ENCODE measurements at regions not wholly inside any gene's neighbourhood (a gene's known extent, or its start where the extent isn't known, plus 50 kb on each side); places are given as distances from the start of the nearest gene placed in this dataset.

- no peak for TF ChIP-seq CTCF (conservative IDR thresholded peaks at IDR 0.05; ENCODE audit: low read length)
- no peak overlapping the region for H3K4me3 ChIP-seq (ENCODE audit: low read length)
- no peak for DNase-seq (ENCODE audit: low read depth)
These were observed 187.8 kb downstream of the SNX19 start for GRCh38 chr11:130728185-130729180.

GRCh38 chr11:130729193-130729592, 187.1 kb downstream of the SNX19 start:
- no peak for DNase-seq (ENCODE audit: low read depth)
- no peak for TF ChIP-seq CTCF (conservative IDR thresholded peaks at IDR 0.05; ENCODE audit: low read length)
- H3K4me3 ChIP-seq (ENCODE audit: low read length), result no peak overlapping the region

- no peak overlapping the region for H3K4me3 ChIP-seq (ENCODE audit: low read length)
- no peak for TF ChIP-seq CTCF (conservative IDR thresholded peaks at IDR 0.05; ENCODE audit: low read length)
These were observed 186.5 kb downstream of the SNX19 start for GRCh38 chr11:130729678-130730300.

GRCh38 chr11:130731401-130731800, 184.9 kb downstream of the SNX19 start:
- DNase-seq (ENCODE audit: low read depth), result no peak

More at GRCh38 chr11:130729678-130730300, 186.5 kb downstream of the SNX19 start:
- DNase-seq (ENCODE audit: low read depth), result no peak

GRCh38 chr11:130732476-130732875, 183.8 kb downstream of the SNX19 start:
- TF ChIP-seq CTCF (conservative IDR thresholded peaks at IDR 0.05; ENCODE audit: low read length), result no peak
- DNase-seq (ENCODE audit: low read depth), result no peak
- H3K4me3 ChIP-seq (ENCODE audit: low read length), result no peak overlapping the region

More at GRCh38 chr11:130731401-130731800, 184.9 kb downstream of the SNX19 start:
- no peak for TF ChIP-seq CTCF (conservative IDR thresholded peaks at IDR 0.05; ENCODE audit: low read length)
- no peak overlapping the region for H3K4me3 ChIP-seq (ENCODE audit: low read length)

- TF ChIP-seq CTCF (conservative IDR thresholded peaks at IDR 0.05; ENCODE audit: low read length), result no peak
- DNase-seq (ENCODE audit: low read depth), result no peak
- H3K4me3 ChIP-seq (ENCODE audit: low read length), result no peak overlapping the region
These were observed 179.0 kb downstream of the SNX19 start for GRCh38 chr11:130737041-130737830.

Measured in AG10803 (cell line).